Mucosa of rectum (tissue), 2 donors: ENCODE measurements at regions not wholly inside any gene's neighbourhood (a gene's known extent, or its start where the extent isn't known, plus 50 kb on each side); places are given as distances from the start of the nearest gene placed in this dataset.

Experiments used
- H3K27ac ChIP-seq, 2 donors: one replicate each; pipeline ENCODE4 v1.7.0; 2013; ENCODE audit warnings: inconsistent platforms in 2 of 2, low read depth in 2 of 2, low read length in 2 of 2
- H3K27me3 ChIP-seq, 2 donors: one replicate each; pipeline ENCODE4 v1.7.0; 2013; ENCODE audit warnings: low read length in 2 of 2; ENCODE audit not compliant: control insufficient read depth in 2 of 2, insufficient read depth in 2 of 2
- H3K36me3 ChIP-seq, 2 donors: one replicate each; pipeline ENCODE4 v1.7.0; 2013; ENCODE audit warnings: low read length in 2 of 2; ENCODE audit not compliant: control insufficient read depth in 2 of 2, insufficient read depth in 2 of 2
- H3K4me1 ChIP-seq, 2 donors: one replicate each; pipeline ENCODE4 v1.7.0; 2013; ENCODE audit warnings: low read length in 2 of 2, mild to moderate bottlenecking in 1 of 2; ENCODE audit not compliant: control insufficient read depth in 2 of 2, insufficient read depth in 2 of 2
- H3K4me3 ChIP-seq, 2 donors: one replicate each; pipeline ENCODE4 v1.7.0; 2013; ENCODE audit warnings: low read length in 2 of 2
- H3K9ac ChIP-seq, 2 donors: one replicate each; pipeline ENCODE4 v1.7.0; 2013; ENCODE audit warnings: low read length in 2 of 2, low read depth in 1 of 2, mild to moderate bottlenecking in 1 of 2
- H3K9me3 ChIP-seq, 2 donors: one replicate each; pipeline ENCODE4 v1.7.0; 2013; ENCODE audit warnings: low read length in 2 of 2; ENCODE audit not compliant: control insufficient read depth in 2 of 2
- donor health status: healthy.
- donor health status: Normal muscosa, but diverticular disease.

GRCh38 chrX:13430136-13430827, 110.4 kb upstream of the ATXN3L start:
- Histone ChIP-seq H3K9me3 (no peaks in the 10 kb centered on the region), H3K36me3 (no peaks in the 10 kb centered on the region), H3K4me3 (no peak overlapping the region), H3K27me3 (peaks cover 3 to 9% of the 10 kb centered on the region in 2 donors), H3K4me1 (no peaks in the 10 kb centered on the region), H3K9ac (no peak overlapping the region), H3K27ac (no peak overlapping the region)

- H3K9ac ChIP-seq, result no peak overlapping the region
- no peak overlapping the region for H3K27ac ChIP-seq
- no peaks in the 10 kb centered on the region for H3K9me3 ChIP-seq
- no peaks in the 10 kb centered on the region for H3K4me1 ChIP-seq
- H3K36me3 ChIP-seq, result no peaks in the 10 kb centered on the region
- peaks cover 0 to 3% of the 10 kb centered on the region in 2 donors for H3K27me3 ChIP-seq
- H3K4me3 ChIP-seq, result no peak overlapping the region
These were observed 108.4 kb upstream of the ATXN3L start for GRCh38 chrX:13428053-13428786.

- H3K9ac ChIP-seq, result no peak overlapping the region
- peaks cover 0 to 7% of the 10 kb centered on the region in 2 donors for H3K27me3 ChIP-seq
- H3K4me1 ChIP-seq, result no peaks in the 10 kb centered on the region
- H3K4me3 ChIP-seq, result no peak overlapping the region
- no peaks in the 10 kb centered on the region for H3K36me3 ChIP-seq
- no peak overlapping the region for H3K27ac ChIP-seq
- no peaks in the 10 kb centered on the region for H3K9me3 ChIP-seq
These were observed 107.7 kb upstream of the ATXN3L start for GRCh38 chrX:13427441-13428052.

- H3K9ac ChIP-seq, result no peak overlapping the region
- H3K9me3 ChIP-seq, result no peaks in the 10 kb centered on the region
- H3K36me3 ChIP-seq, result no peaks in the 10 kb centered on the region
- no peaks in the 10 kb centered on the region for H3K4me1 ChIP-seq
- H3K27me3 ChIP-seq, result peaks cover 3 to 6% of the 10 kb centered on the region in 2 donors
- H3K27ac ChIP-seq, result no peak overlapping the region
- no peak overlapping the region for H3K4me3 ChIP-seq
These were observed 100.8 kb upstream of the ATXN3L start for GRCh38 chrX:13420545-13421183.

- Histone ChIP-seq H3K27me3 (peaks cover 3 to 6% of the 10 kb centered on the region in 2 donors), H3K9me3 (no peaks in the 10 kb centered on the region), H3K36me3 (no peaks in the 10 kb centered on the region), H3K27ac (no peak overlapping the region), H3K9ac (no peak overlapping the region), H3K4me1 (no peaks in the 10 kb centered on the region), H3K4me3 (no peak overlapping the region)
These were observed 100.1 kb upstream of the ATXN3L start for GRCh38 chrX:13419918-13420317.

GRCh38 chrX:13419276-13419675, 99.4 kb upstream of the ATXN3L start:
- Histone ChIP-seq H3K4me3 (no peak overlapping the region), H3K36me3 (no peaks in the 10 kb centered on the region), H3K9ac (no peak overlapping the region), H3K4me1 (no peaks in the 10 kb centered on the region), H3K27me3 (peaks cover 3 to 6% of the 10 kb centered on the region in 2 donors), H3K9me3 (no peaks in the 10 kb centered on the region), H3K27ac (no peak overlapping the region)

- Histone ChIP-seq H3K4me1 (no peaks in the 10 kb centered on the region), H3K27ac (no peak overlapping the region), H3K9me3 (no peaks in the 10 kb centered on the region), H3K9ac (no peak overlapping the region), H3K4me3 (no peak overlapping the region), H3K27me3 (peaks cover 3 to 6% of the 10 kb centered on the region in 2 donors), H3K36me3 (no peaks in the 10 kb centered on the region)
These were observed 98.6 kb upstream of the ATXN3L start for GRCh38 chrX:13418126-13419097.

GRCh38 chrX:13415509-13415908, 95.7 kb upstream of the ATXN3L start:
- Histone ChIP-seq H3K27ac (no peak overlapping the region), H3K36me3 (no peaks in the 10 kb centered on the region), H3K27me3 (peaks cover 0 to 2% of the 10 kb centered on the region in 2 donors), H3K4me3 (no peak overlapping the region), H3K9ac (no peak overlapping the region), H3K4me1 (no peaks in the 10 kb centered on the region), H3K9me3 (no peaks in the 10 kb centered on the region)

- H3K9ac ChIP-seq, result no peak overlapping the region
- H3K9me3 ChIP-seq, result no peaks in the 10 kb centered on the region
- H3K27me3 ChIP-seq, result no peaks in the 10 kb centered on the region
- no peak overlapping the region for H3K4me3 ChIP-seq
- no peaks in the 10 kb centered on the region for H3K36me3 ChIP-seq
- H3K27ac ChIP-seq, result no peak overlapping the region
- H3K4me1 ChIP-seq, result no peaks in the 10 kb centered on the region
These were observed 94.3 kb upstream of the ATXN3L start for GRCh38 chrX:13414006-13414647.
